ENCODE measurements at regions not wholly inside any gene's neighbourhood (a gene's known extent, or its start where the extent isn't known, plus 50 kb on each side); places are given as distances from the start of the nearest gene placed in this dataset.
"Not testable (repeated sequence)": the region's sequence is repeated elsewhere in the genome, so short reads cannot be mapped to it uniquely, and the experiment has no call there.

DNA sequence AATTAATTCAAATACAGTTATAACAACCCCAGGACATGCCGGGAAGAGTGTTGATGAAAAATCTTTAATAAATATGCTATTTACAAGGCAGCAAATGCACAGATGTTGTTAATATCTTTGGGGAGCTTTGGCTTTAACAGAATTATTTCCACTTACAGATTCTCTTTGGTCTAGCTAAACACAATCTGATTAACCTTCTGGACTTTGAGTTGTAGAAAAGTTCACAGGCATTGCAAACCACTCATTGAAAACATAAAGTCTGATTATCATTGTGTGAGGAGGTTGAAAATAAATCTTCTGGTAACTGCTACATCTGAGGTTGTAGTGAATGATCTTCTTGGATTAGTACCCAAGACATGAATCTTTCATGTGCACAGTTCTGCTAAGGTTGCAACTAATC is 255.6 kb downstream of the LHFPL1 start:
- H3K27me3 ChIP-seq (ENCODE audit: low read depth, low read length), result no peaks in the 10 kb centered on the region
- TF ChIP-seq EZH2phosphoT487 (IDR thresholded peaks at IDR 0.05; ENCODE audit: low read depth), result no peak
- no peak overlapping the region for H3K9ac ChIP-seq (ENCODE audit: low read length)
- no peak overlapping the region for H2AFZ ChIP-seq (ENCODE audit: low read depth, low read length)
- no peaks in the 10 kb centered on the region for H3K36me3 ChIP-seq (replicated peaks; ENCODE audit: low read depth, low read length)
- H3K9me3 ChIP-seq (ENCODE audit: insufficient read depth, low read length), result no peaks in the 10 kb centered on the region
- H3K27ac ChIP-seq (ENCODE audit: low read length), result no peak overlapping the region
- H4K20me1 ChIP-seq (ENCODE audit: insufficient read depth, low read length), result no peaks in the 10 kb centered on the region
- no peak overlapping the region for H3K4me3 ChIP-seq (ENCODE audit: low read length)
- peaks cover 9% of the 10 kb centered on the region for H3K4me1 ChIP-seq (ENCODE audit: low read length)
- H3K4me2 ChIP-seq (ENCODE audit: low read length), result no peak overlapping the region
- H3K79me2 ChIP-seq (ENCODE audit: low read length), result no peaks in the 10 kb centered on the region

DNA sequence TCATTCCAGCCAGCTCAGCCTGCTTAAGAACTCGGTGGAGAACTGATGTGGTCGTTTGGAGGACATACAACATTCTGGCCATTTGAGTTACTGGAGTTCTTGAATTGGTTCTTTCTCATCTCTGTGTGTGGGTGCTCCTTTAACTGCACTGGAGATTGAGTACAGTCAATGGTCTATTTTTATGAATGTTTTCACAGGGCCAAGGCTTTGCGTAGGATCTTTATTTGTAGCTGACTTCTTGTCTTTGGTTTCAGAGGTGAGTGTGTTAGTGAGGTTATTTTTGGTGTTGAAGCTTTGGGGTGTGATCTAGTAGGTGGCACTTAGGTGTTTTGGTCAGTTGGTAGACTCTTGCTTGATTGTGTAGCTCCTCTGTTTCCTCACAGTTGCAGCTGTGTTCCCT is 288.4 kb downstream of the LHFPL1 start:
- no peak overlapping the region for H3K4me2 ChIP-seq (ENCODE audit: low read length)
- no peak overlapping the region for H3K9ac ChIP-seq (ENCODE audit: low read length)
- no peak overlapping the region for H3K27ac ChIP-seq (ENCODE audit: low read length)
- H3K4me1 ChIP-seq (ENCODE audit: low read length), result no peaks in the 10 kb centered on the region
- H2AFZ ChIP-seq (ENCODE audit: low read depth, low read length), result no peak overlapping the region
- H3K36me3 ChIP-seq (replicated peaks; ENCODE audit: low read depth, low read length), result no peaks in the 10 kb centered on the region
- TF ChIP-seq EZH2phosphoT487 (IDR thresholded peaks at IDR 0.05; ENCODE audit: low read depth), result no peak
- TF ChIP-seq, protein P1, sequence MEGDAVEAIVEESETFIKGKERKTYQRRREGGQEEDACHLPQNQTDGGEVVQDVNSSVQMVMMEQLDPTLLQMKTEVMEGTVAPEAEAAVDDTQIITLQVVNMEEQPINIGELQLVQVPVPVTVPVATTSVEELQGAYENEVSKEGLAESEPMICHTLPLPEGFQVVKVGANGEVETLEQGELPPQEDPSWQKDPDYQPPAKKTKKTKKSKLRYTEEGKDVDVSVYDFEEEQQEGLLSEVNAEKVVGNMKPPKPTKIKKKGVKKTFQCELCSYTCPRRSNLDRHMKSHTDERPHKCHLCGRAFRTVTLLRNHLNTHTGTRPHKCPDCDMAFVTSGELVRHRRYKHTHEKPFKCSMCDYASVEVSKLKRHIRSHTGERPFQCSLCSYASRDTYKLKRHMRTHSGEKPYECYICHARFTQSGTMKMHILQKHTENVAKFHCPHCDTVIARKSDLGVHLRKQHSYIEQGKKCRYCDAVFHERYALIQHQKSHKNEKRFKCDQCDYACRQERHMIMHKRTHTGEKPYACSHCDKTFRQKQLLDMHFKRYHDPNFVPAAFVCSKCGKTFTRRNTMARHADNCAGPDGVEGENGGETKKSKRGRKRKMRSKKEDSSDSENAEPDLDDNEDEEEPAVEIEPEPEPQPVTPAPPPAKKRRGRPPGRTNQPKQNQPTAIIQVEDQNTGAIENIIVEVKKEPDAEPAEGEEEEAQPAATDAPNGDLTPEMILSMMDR (IDR thresholded peaks at IDR 0.05; ENCODE audit: low read depth, low read length), result no peak
- no peaks in the 10 kb centered on the region for H3K27me3 ChIP-seq (ENCODE audit: low read depth, low read length)
- no peaks in the 10 kb centered on the region for H4K20me1 ChIP-seq (ENCODE audit: insufficient read depth, low read length)
- H3K4me3 ChIP-seq (ENCODE audit: low read length), result no peak overlapping the region
- H3K79me2 ChIP-seq (ENCODE audit: low read length), result no peaks in the 10 kb centered on the region
- H3K9me3 ChIP-seq (ENCODE audit: insufficient read depth, low read length), result no peaks in the 10 kb centered on the region

DNA sequence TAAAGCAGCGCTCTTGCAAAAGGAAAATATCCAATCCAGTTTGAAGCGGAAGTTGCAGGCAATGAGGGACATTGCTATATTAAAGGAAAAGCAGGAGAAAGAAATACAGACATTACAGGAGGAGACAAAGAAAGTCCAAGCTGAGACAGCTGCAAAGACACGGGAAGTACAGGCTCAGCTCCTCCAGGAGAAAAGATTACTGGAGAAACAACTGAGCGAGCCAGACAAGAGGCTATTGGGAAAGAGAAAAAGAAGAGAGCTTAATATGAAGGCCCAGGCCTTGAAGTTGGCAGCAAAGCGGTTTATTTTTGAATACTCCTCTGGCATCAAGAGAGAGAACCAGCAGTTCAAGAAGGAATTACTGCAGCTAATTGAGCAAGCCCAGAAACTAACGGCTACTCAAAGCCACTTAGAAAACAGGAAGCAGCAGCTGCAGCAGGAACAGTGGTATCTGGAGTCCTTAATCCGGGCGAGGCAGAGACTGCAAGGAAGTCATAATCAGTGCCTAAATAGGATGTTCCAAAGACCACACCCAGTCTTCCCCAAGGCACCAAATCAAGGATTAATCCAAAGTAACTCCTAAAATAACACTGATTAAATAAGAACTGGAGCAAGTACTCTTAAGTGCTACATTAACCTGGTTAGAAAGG is 298.0 kb downstream of the LHFPL1 start:
- not testable (repeated sequence) for H3K27me3 ChIP-seq (ENCODE audit: low read depth, low read length); H3K9me3 ChIP-seq (ENCODE audit: insufficient read depth, low read length); H3K4me1 ChIP-seq (ENCODE audit: low read length); H2AFZ ChIP-seq (ENCODE audit: low read depth, low read length); H3K4me2 ChIP-seq (ENCODE audit: low read length); H3K9ac ChIP-seq (ENCODE audit: low read length); H3K36me3 ChIP-seq (replicated peaks; ENCODE audit: low read depth, low read length); H3K4me3 ChIP-seq (ENCODE audit: low read length); H3K79me2 ChIP-seq (ENCODE audit: low read length); H3K27ac ChIP-seq (ENCODE audit: low read length); H4K20me1 ChIP-seq (ENCODE audit: insufficient read depth, low read length)

DNA sequence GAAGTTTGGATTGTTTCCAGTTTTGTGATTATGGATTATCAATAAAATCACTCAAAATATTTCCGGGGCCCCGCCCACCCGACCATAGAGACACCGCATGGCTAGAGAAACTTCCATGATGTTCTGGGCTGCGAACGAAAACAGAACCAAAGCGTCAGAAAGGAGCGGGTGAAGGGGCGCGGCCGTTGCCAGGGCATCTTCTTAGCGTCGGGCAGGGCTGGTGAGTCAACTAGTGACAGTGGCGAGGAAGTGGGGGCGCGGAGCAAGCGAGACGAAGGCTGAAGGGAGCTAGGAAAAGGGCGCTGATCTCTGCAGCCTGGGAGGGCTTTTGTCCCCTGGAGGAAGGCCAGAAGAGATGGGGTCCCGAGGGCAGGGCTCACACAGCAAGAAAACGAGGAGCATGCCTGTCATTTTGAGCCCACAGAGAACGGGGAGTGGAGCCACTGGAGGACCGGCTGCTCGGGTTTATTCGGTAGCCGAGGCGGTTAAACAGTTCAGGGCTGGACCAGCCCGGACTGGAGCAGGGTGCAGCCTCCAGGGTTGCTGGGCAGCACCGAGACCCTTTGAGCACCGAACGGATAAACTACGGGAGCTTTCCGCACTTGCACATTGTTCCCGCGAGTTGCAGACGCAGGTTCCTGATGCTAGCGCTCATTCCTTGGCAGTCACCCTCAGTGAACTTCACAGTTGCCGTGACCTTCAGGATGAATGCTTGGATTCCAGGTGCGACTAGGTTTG is 298.1 kb upstream of the TRPC5 start:
- Histone ChIP-seq H3K27me3 (ENCODE audit: low read depth, low read length) (no peaks in the 10 kb centered on the region), H4K20me1 (ENCODE audit: insufficient read depth, low read length) (no peaks in the 10 kb centered on the region), H3K27ac (ENCODE audit: low read length) (no peak overlapping the region)

GRCh38 chrX:112377481-112377880 is 294.9 kb upstream of the TRPC5 start:
- Histone ChIP-seq H3K36me3 (replicated peaks; ENCODE audit: low read depth, low read length) (no peaks in the 10 kb centered on the region), H3K27me3 (ENCODE audit: low read depth, low read length) (no peaks in the 10 kb centered on the region), H3K4me3 (ENCODE audit: low read length) (no peak overlapping the region), H3K9me3 (ENCODE audit: insufficient read depth, low read length) (no peaks in the 10 kb centered on the region), H3K9ac (ENCODE audit: low read length) (no peak overlapping the region), H3K27ac (ENCODE audit: low read length) (no peak overlapping the region), H2AFZ (ENCODE audit: low read depth, low read length) (no peak overlapping the region), H3K4me2 (ENCODE audit: low read length) (no peak overlapping the region), H3K4me1 (ENCODE audit: low read length) (no peaks in the 10 kb centered on the region), H3K79me2 (ENCODE audit: low read length) (no peaks in the 10 kb centered on the region), H4K20me1 (ENCODE audit: insufficient read depth, low read length) (no peaks in the 10 kb centered on the region)
- TF ChIP-seq, protein P1 (IDR thresholded peaks at IDR 0.05; ENCODE audit: low read depth, low read length), result no peak
- TF ChIP-seq EZH2phosphoT487 (IDR thresholded peaks at IDR 0.05; ENCODE audit: low read depth), result no peak

More for the DNA sequence above, 298.1 kb upstream of the TRPC5 start:
- Histone ChIP-seq H3K4me3 (ENCODE audit: low read length) (no peak overlapping the region), H3K9me3 (ENCODE audit: insufficient read depth, low read length) (no peaks in the 10 kb centered on the region), H3K36me3 (replicated peaks; ENCODE audit: low read depth, low read length) (no peaks in the 10 kb centered on the region), H2AFZ (ENCODE audit: low read depth, low read length) (no peak overlapping the region), H3K79me2 (ENCODE audit: low read length) (no peaks in the 10 kb centered on the region), H3K4me2 (ENCODE audit: low read length) (no peak overlapping the region), H3K9ac (ENCODE audit: low read length) (no peak overlapping the region), H3K4me1 (ENCODE audit: low read length) (no peaks in the 10 kb centered on the region)
- no peak for TF ChIP-seq EZH2phosphoT487 (IDR thresholded peaks at IDR 0.05; ENCODE audit: low read depth)
- TF ChIP-seq, protein P1 (IDR thresholded peaks at IDR 0.05; ENCODE audit: low read depth, low read length), result no peak
